Glutamatergic neuron (in vitro differentiated cells): ENCODE measurements at regions not wholly inside any gene's neighbourhood (a gene's known extent, or its start where the extent isn't known, plus 50 kb on each side); places are given as distances from the start of the nearest gene placed in this dataset.

Experiments
- DNase-seq: peaks from one replicate; pipeline ENCODE4 v3.0.0; 2022
- H3K27ac Mint-ChIP-seq: one replicate; pipeline ENCODE4 v1.8.0; 2020; ENCODE audit warnings: mild to moderate bottlenecking, mixed read lengths, inconsistent platforms; ENCODE audit not compliant: unreplicated experiment
- H3K27me3 Mint-ChIP-seq: one replicate; pipeline ENCODE4 v1.8.0; 2020; ENCODE audit warnings: mild to moderate bottlenecking, moderate library complexity, mixed read lengths, inconsistent platforms; ENCODE audit not compliant: unreplicated experiment
- H3K36me3 Mint-ChIP-seq: one replicate; pipeline ENCODE4 v1.8.0; 2020; ENCODE audit warnings: mild to moderate bottlenecking, mixed read lengths, inconsistent platforms; ENCODE audit not compliant: unreplicated experiment
- H3K4me1 Mint-ChIP-seq: one replicate; pipeline ENCODE4 v1.8.0; 2020; ENCODE audit warnings: mild to moderate bottlenecking, low read depth, mixed read lengths, inconsistent platforms; ENCODE audit not compliant: unreplicated experiment
- H3K4me3 Mint-ChIP-seq: one replicate; pipeline ENCODE4 v1.8.0; 2020; ENCODE audit warnings: mild to moderate bottlenecking, mixed read lengths, inconsistent platforms; ENCODE audit not compliant: unreplicated experiment
- H3K9me3 Mint-ChIP-seq: one replicate; pipeline ENCODE4 v1.8.0; 2020; ENCODE audit warnings: mild to moderate bottlenecking, moderate library complexity, mixed read lengths, inconsistent platforms; ENCODE audit not compliant: unreplicated experiment
- CTCF ChIP-seq: fragments of 200-600 bp; sonication (generic); IDR thresholded peaks from one replicate; pipeline ENCODE4 v1.5.0; 2021; ENCODE audit not compliant: partially characterized antibody, unreplicated experiment

DNA sequence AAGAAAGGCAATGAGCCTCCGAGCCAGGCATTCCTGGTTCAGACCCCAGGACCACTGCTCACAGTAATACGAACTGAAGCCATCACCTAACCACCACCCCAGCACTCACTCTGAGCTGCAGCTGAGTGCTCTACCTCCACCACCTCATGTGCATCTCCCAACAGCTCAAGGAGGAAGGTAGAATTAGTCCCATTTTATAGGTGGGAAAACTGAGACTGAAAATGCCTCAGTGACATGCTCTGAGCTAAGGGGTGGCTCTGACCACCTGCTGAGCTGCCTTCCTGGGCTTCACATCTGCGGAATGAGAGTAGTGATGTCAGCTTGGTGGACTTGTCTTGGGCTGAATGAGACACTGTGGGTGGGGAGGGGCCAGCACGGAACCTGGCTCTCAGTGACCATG, 159.7 kb upstream of the UNC5B start:
- H3K4me3 Mint-ChIP-seq = no peak overlapping the region
- H3K36me3 Mint-ChIP-seq = no peaks in the 10 kb centered on the region
- H3K9me3 Mint-ChIP-seq = peaks cover 8% of the 10 kb centered on the region
- H3K27me3 Mint-ChIP-seq = peaks cover 9% of the 10 kb centered on the region
- H3K27ac Mint-ChIP-seq = no peak overlapping the region
- no peak for DNase-seq
- no peak for TF ChIP-seq CTCF
- H3K4me1 Mint-ChIP-seq = peaks cover 16% of the 10 kb centered on the region

DNA sequence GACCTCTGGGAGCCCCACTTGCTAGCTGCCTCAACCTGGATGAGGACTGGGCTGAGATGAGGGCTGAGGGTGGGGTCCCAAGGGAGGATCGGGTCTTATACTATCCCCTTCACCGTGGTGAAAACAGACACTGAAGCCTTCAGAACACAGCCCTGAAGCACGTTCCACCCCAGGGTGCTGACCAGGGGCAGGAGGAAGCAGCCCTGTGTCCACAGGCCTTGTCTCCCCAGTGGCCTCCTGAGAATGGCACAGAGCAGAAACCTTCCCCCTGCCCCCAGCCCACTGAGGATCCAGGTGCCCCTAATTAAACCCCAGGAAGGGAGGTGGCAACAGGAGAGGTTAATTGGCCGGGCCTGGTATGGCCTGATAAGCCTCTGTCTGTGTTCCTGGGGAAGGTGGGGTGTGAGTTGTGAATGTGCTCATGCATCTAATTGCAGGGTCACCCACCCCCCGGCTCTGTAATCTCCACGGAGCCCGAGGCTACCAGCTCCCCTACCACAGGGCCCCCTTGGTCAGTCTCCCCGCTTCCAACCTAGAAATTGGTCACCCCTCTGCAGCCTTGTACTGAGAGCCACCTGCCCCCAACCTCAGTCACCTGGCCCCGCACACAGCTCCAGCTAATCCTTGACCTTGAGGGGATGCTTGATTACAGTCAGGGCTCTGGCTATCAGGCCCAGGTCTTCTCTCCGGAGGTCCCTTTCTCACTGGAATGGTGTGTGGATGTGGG, 159.0 kb upstream of the UNC5B start:
- no peak for TF ChIP-seq CTCF
- Mint-ChIP-seq H3K27ac (no peak overlapping the region), H3K4me3 (no peak overlapping the region), H3K4me1 (peaks cover 16% of the 10 kb centered on the region), H3K9me3 (peaks cover 6% of the 10 kb centered on the region), H3K36me3 (no peaks in the 10 kb centered on the region), H3K27me3 (peaks cover 7% of the 10 kb centered on the region)
- no peak for DNase-seq

DNA sequence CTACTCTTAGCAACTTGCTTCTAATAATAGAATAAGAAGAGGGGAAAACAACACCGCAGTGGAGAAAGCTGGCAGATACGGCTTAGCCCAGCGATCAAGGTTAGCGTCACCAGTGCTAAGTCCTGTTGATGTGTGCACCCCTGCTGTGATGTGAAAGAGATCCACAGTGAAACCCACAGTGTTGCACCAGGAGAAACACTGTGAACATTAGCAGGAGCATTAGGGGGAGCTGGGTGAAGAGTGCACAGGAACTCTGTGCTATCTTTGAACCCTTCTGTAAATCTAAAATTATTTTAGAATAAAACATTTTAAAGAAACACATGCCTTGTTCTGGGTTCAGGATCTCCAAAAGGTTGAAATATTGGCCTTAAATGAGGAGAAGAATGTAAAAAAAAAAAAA, 154.1 kb upstream of the UNC5B start:
- no peak for DNase-seq
- Mint-ChIP-seq H3K36me3 (no peaks in the 10 kb centered on the region), H3K4me1 (peaks cover 20% of the 10 kb centered on the region), H3K27me3 (no peaks in the 10 kb centered on the region), H3K9me3 (peaks cover 4% of the 10 kb centered on the region), H3K27ac (no peak overlapping the region), H3K4me3 (no peak overlapping the region)
- TF ChIP-seq CTCF = no peak

DNA sequence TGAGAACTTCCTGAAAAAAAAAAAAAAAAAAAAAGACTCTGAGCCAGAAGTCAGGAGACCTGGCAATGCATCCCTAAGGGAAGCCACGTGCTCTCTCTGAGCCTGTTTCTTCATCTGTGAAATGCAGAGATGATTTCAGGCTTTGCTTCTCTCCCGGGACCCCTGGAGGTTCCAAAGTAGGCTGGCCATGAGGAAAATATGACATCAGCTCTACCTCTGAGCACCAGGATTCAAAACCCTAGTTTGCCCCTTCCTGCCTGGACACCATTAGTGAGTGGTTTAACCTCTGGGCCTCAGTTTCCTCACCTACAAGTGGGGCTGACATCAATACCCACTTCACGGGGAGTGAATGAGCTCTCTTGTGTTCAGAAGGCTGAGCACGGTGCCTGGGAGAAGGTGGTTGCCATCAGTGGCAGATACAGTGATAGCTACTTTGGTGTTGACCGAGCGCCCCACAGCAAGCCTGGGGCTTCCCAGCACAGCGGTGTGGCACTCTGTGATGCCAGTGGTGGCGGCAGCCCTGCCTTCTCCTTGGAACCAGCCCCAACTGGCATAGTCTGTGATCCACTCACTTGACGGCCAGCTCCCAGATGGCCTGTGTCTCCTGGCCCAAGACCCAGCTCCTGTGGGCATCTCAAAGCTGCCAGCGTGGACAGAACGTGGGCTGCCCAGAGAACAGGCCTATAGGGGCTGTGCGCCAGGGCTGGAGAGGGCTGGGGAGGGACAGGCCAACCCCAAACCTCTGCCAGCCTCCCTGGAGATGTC, 153.1 kb upstream of the UNC5B start:
- no peaks in the 10 kb centered on the region for H3K36me3 Mint-ChIP-seq
- DNase-seq = no peak

More for the DNA sequence above, 153.1 kb upstream of the UNC5B start:
- H3K27me3 Mint-ChIP-seq = no peaks in the 10 kb centered on the region
- peaks cover 4% of the 10 kb centered on the region for H3K9me3 Mint-ChIP-seq
- peaks cover 20% of the 10 kb centered on the region for H3K4me1 Mint-ChIP-seq
- H3K4me3 Mint-ChIP-seq = no peak overlapping the region
- no peak overlapping the region for H3K27ac Mint-ChIP-seq
- TF ChIP-seq CTCF = no peak
